ENCODE measurements at regions not wholly inside any gene's neighbourhood (a gene's known extent, or its start where the extent isn't known, plus 50 kb on each side); places are given as distances from the start of the nearest gene placed in this dataset.

GRCh38 chr1:222163895-222164294 is 384.0 kb downstream of the HHIPL2 start:
- Histone ChIP-seq H3K4me3 (ENCODE audit: low read depth, low read length) (no peak overlapping the region), H3K9me3 (no peaks in the 10 kb centered on the region), H3K36me3 (ENCODE audit: control insufficient read depth, insufficient read depth, low read length) (no peaks in the 10 kb centered on the region), H3K27me3 (replicated peaks; ENCODE audit: control insufficient read depth, insufficient read depth, low read length) (no peaks in the 10 kb centered on the region), H3K4me1 (no peaks in the 10 kb centered on the region)
- intact Hi-C loops (cut with micrococcal nuclease; ENCODE audit: unreplicated experiment): no loop called here
- DNase-seq: no peak
- no TSS peak for BruUV-seq (replicated peaks)
- Mint-ChIP-seq H3K4me3 (ENCODE audit: unreplicated experiment) (no peak overlapping the region), H3K4me1 (ENCODE audit: low read depth, unreplicated experiment) (no peaks in the 10 kb centered on the region), H3K27me3 (ENCODE audit: insufficient read depth, unreplicated experiment) (no peaks in the 10 kb centered on the region), H3K27ac (ENCODE audit: unreplicated experiment) (no peak overlapping the region), H3K9me3 (ENCODE audit: unreplicated experiment) (peaks cover 10% of the 10 kb centered on the region), H3K36me3 (ENCODE audit: insufficient read depth, unreplicated experiment) (no peaks in the 10 kb centered on the region)
- ChIA-PET POLR2A (no interaction called here), CTCF (no interaction called here)
- no peak for TF ChIP-seq CTCF (IDR thresholded peaks at IDR 0.05; ENCODE audit: insufficient read depth in 1 of 2, low read depth in 1 of 2, low read length in 1 of 2, severe bottlenecking in 1 of 2, unreplicated experiment in 1 of 2)

DNA sequence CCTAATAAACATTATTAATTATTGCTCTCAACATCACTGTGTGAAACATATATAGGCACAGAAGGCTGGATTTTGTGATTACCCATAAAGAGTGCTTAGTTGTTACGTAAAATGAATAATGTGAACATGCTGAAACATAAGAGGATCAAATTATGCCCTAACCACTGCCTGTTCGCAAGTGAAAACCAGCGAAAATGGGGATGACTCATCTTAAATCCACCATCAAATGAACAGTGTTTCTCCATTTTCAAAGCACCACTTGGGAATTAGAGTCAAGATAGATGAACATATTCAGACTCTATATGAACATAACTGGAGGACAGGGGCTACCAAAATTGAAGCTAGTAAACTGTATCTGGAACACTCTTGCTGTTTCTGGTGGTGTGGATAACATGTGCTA is 386.2 kb downstream of the HHIPL2 start:
- Histone ChIP-seq H3K36me3 (ENCODE audit: control insufficient read depth, insufficient read depth, low read length) (no peaks in the 10 kb centered on the region), H3K4me1 (no peaks in the 10 kb centered on the region), H3K4me3 (ENCODE audit: low read depth, low read length) (no peak overlapping the region), H3K27me3 (replicated peaks; ENCODE audit: control insufficient read depth, insufficient read depth, low read length) (no peaks in the 10 kb centered on the region), H3K9me3 (no peaks in the 10 kb centered on the region)
- intact Hi-C loops (cut with micrococcal nuclease; ENCODE audit: unreplicated experiment): no loop called here
- Mint-ChIP-seq H3K4me1 (ENCODE audit: low read depth, unreplicated experiment) (no peaks in the 10 kb centered on the region), H3K27ac (ENCODE audit: unreplicated experiment) (no peak overlapping the region), H3K36me3 (ENCODE audit: insufficient read depth, unreplicated experiment) (no peaks in the 10 kb centered on the region), H3K4me3 (ENCODE audit: unreplicated experiment) (no peak overlapping the region), H3K9me3 (ENCODE audit: unreplicated experiment) (peaks cover 10% of the 10 kb centered on the region), H3K27me3 (ENCODE audit: insufficient read depth, unreplicated experiment) (peaks cover 4% of the 10 kb centered on the region)
- DNase-seq: no peak
- POLR2A ChIA-PET: no interaction called here
- CTCF ChIA-PET: no interaction called here
- BruUV-seq (replicated peaks): no TSS peak
- no peak for TF ChIP-seq CTCF (IDR thresholded peaks at IDR 0.05; ENCODE audit: insufficient read depth in 1 of 2, low read depth in 1 of 2, low read length in 1 of 2, severe bottlenecking in 1 of 2, unreplicated experiment in 1 of 2)

DNA sequence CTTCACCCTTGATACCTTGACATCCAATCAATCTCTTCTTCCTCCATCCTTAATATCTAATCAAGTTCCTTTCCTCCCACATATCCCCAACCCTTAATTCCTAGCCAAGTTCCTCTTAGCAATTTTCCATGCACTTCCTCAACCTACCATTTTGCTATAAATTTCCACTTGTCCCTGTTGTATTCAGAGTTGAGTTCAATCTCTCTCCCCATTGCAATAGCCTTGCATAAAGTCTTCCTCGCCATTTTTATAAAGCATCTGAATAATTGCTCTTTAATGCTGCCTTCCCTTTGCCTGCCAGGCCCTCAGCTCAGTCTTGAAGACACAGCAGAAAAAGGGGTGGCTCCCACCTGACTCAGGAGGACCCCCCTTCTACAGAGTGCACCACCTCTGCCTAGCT is 390.3 kb downstream of the HHIPL2 start:
- no peaks in the 10 kb centered on the region for H3K36me3 Mint-ChIP-seq (ENCODE audit: insufficient read depth, unreplicated experiment)
- no peaks in the 10 kb centered on the region for H3K4me1 Mint-ChIP-seq (ENCODE audit: low read depth, unreplicated experiment)
- H3K27ac Mint-ChIP-seq (ENCODE audit: unreplicated experiment): no peak overlapping the region
- Histone ChIP-seq H3K36me3 (ENCODE audit: control insufficient read depth, insufficient read depth, low read length) (no peaks in the 10 kb centered on the region), H3K4me1 (no peaks in the 10 kb centered on the region), H3K9me3 (no peaks in the 10 kb centered on the region), H3K27me3 (replicated peaks; ENCODE audit: control insufficient read depth, insufficient read depth, low read length) (no peaks in the 10 kb centered on the region), H3K4me3 (ENCODE audit: low read depth, low read length) (no peak overlapping the region)
- TF ChIP-seq CTCF (IDR thresholded peaks at IDR 0.05; ENCODE audit: insufficient read depth in 1 of 2, low read depth in 1 of 2, low read length in 1 of 2, severe bottlenecking in 1 of 2, unreplicated experiment in 1 of 2): no peak
- H3K9me3 Mint-ChIP-seq (ENCODE audit: unreplicated experiment): peaks cover 10% of the 10 kb centered on the region
- peaks cover 7% of the 10 kb centered on the region for H3K27me3 Mint-ChIP-seq (ENCODE audit: insufficient read depth, unreplicated experiment)
- no TSS peak for BruUV-seq (replicated peaks)
- H3K4me3 Mint-ChIP-seq (ENCODE audit: unreplicated experiment): no peak overlapping the region
- ChIA-PET CTCF (no interaction called here), POLR2A (no interaction called here)
- intact Hi-C loops (cut with micrococcal nuclease; ENCODE audit: unreplicated experiment): no loop called here
- DNase-seq: no peak

Data from Caco-2 (cell line).